A673 (cell line): ENCODE measurements at regions not wholly inside any gene's neighbourhood (a gene's known extent, or its start where the extent isn't known, plus 50 kb on each side); places are given as distances from the start of the nearest gene placed in this dataset.

Experiments
- EZH2 ChIP-seq: fragments of 200-600 bp; sonication (generic); IDR thresholded peaks from 2 replicates; pipeline ENCODE4 v1.6.1; 2017; ENCODE audit warnings: borderline replicate concordance, low read depth, mild to moderate bottlenecking, mixed read lengths, antibody characterized with exemption, low read length; ENCODE audit not compliant: poor library complexity, severe bottlenecking
- TF ChIP-seq, protein P1 (sequence below): fragments of 300-800, 200-600 bp; sonication (generic); conservative IDR thresholded peaks from 2 replicates; pipeline ENCODE4 v1.5.1; 2017; ENCODE audit warnings: low read depth, mild to moderate bottlenecking, antibody characterized with exemption, low read length, moderate library complexity, mixed read lengths

DNA sequence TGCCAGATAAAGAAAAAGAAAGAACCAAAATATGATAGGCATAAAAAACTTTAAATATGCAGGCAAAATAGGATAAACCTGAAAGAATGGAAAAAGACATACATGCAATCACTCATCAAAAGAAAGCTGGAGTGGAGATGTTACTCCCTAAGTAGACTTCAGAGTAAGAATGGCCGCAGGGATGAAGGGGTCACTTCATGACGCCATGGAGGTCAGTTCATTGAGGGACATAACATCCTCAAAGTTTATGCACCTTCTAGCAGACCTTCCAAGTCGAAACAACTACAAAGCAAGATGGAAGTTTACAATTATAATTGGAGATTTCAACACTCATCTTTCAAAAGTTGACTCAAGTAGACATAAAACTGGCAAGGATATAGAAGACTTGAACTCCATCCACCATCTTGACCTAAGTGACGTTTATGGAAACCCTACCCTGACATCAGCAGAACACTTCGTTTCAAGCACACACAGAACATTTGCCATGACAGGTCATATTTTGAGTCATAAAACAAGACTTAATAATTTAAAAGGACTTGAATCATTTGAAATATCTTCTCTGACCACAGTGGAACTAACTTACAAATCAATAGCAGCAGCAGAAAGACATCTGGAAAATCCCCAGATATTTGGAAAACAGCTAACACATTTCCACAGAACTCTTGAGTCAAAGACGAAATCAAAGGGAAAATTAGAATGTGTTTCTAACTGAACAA lies 106.0 kb upstream of the LRPAP1 start:
- TF ChIP-seq EZH2 = no peak
- TF ChIP-seq, protein P1, sequence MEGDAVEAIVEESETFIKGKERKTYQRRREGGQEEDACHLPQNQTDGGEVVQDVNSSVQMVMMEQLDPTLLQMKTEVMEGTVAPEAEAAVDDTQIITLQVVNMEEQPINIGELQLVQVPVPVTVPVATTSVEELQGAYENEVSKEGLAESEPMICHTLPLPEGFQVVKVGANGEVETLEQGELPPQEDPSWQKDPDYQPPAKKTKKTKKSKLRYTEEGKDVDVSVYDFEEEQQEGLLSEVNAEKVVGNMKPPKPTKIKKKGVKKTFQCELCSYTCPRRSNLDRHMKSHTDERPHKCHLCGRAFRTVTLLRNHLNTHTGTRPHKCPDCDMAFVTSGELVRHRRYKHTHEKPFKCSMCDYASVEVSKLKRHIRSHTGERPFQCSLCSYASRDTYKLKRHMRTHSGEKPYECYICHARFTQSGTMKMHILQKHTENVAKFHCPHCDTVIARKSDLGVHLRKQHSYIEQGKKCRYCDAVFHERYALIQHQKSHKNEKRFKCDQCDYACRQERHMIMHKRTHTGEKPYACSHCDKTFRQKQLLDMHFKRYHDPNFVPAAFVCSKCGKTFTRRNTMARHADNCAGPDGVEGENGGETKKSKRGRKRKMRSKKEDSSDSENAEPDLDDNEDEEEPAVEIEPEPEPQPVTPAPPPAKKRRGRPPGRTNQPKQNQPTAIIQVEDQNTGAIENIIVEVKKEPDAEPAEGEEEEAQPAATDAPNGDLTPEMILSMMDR = no peak
